ENCODE measurements at regions not wholly inside any gene's neighbourhood (a gene's known extent, or its start where the extent isn't known, plus 50 kb on each side); places are given as distances from the start of the nearest gene placed in this dataset.

DNA sequence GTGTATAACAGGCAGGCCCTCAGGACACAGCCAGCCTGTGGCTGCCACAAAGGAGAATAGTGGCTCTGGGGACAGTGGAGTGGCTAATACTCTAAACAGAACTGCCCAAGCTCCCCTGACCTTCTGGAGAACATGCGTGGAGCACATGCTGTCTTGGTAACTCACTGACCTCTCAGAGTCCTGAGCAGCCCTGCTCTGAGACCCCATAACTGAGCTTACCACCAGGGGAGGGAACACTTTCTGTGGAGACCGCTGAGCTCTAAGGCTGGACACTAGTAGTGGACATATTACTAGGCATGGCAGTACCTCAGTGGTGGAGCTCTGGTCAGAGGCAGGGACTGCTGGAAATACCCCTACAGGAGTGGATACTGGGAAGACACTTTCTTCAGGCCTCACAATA lies 60.2 kb upstream of the SPTLC1 start:
- no peaks in the 10 kb centered on the region for H3K36me3 ChIP-seq (ENCODE audit: control insufficient read depth in 2 of 3, insufficient read depth in 3 of 3, low read length in 3 of 3)
- Mint-ChIP-seq H3K36me3 (peaks cover 0 to 6% (median 0%) of the 10 kb centered on the region in 5 donors), H3K4me1 (no peaks in the 10 kb centered on the region), H3K4me3 (no peak overlapping the region), H3K27me3 (peaks cover 0 to 29% (median 6%) of the 10 kb centered on the region in 5 donors), H3K9me3 (peaks cover 0 to 16% (median 4%) of the 10 kb centered on the region in 11 donors), H3K27ac (no peak overlapping the region)
- H3K9me3 ChIP-seq (ENCODE audit: control insufficient read depth in 2 of 3, low read length in 3 of 3): peaks cover 0 to 11% (median 0%) of the 10 kb centered on the region in 3 experiments
- intact Hi-C loops (cut with micrococcal nuclease): no loop called here
- no peak overlapping the region for H3K4me3 ChIP-seq (ENCODE audit: low read length)
- ATAC-seq: no peak
- H3K27ac ChIP-seq (ENCODE audit: low read depth, low read length): no peak overlapping the region
- no peak for DNase-seq
- H3K27me3 ChIP-seq (ENCODE audit: control insufficient read depth in 2 of 2, insufficient read depth in 2 of 2, low read length in 2 of 2): no peaks in the 10 kb centered on the region
- ChIA-PET CTCF (no interaction called here), POLR2A (no interaction called here)
- H3K4me1 ChIP-seq (ENCODE audit: control insufficient read depth in 2 of 2, insufficient read depth in 2 of 2, low read length in 2 of 2): no peaks in the 10 kb centered on the region

DNA sequence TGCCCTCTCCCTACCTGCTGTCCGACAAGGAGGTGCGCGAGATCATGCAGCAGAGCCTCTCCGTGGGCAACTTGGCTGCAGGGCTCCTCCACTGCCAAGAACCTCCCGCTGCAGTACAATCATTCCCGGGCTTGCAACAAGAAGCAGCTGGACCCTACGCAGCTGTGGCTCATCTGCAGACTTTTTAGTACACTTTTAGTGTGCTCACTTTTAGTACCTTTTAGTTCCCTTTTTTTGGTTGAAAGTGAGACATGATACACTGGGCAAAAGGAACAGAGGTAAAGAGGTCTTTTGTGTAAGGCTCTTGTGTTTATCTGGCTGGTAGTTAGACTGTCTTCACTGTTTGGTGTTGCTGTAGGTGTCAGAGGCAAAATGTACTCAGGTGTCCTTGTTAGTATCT lies 58.1 kb upstream of the SPTLC1 start:
- intact Hi-C loops (cut with micrococcal nuclease): no loop called here
- H3K4me3 ChIP-seq (ENCODE audit: low read length): no peak overlapping the region
- CTCF ChIA-PET: no interaction called here
- no peak overlapping the region for H3K27ac ChIP-seq (ENCODE audit: low read depth, low read length)
- Mint-ChIP-seq H3K27ac (no peak overlapping the region), H3K4me3 (no peak overlapping the region), H3K27me3 (peaks cover 0 to 34% (median 14%) of the 10 kb centered on the region in 5 donors), H3K4me1 (no peaks in the 10 kb centered on the region), H3K36me3 (peaks cover 0 to 6% (median 0%) of the 10 kb centered on the region in 5 donors), H3K9me3 (peaks cover 0 to 16% (median 4%) of the 10 kb centered on the region in 11 donors)
- ATAC-seq (no peak), DNase-seq (no peak)
- no peaks in the 10 kb centered on the region for H3K4me1 ChIP-seq (ENCODE audit: control insufficient read depth in 2 of 2, insufficient read depth in 2 of 2, low read length in 2 of 2)
- no peaks in the 10 kb centered on the region for H3K27me3 ChIP-seq (ENCODE audit: control insufficient read depth in 2 of 2, insufficient read depth in 2 of 2, low read length in 2 of 2)
- peaks cover 0 to 11% (median 0%) of the 10 kb centered on the region in 3 experiments for H3K9me3 ChIP-seq (ENCODE audit: control insufficient read depth in 2 of 3, low read length in 3 of 3)
- POLR2A ChIA-PET: no interaction called here
- H3K36me3 ChIP-seq (ENCODE audit: control insufficient read depth in 2 of 3, insufficient read depth in 3 of 3, low read length in 3 of 3): no peaks in the 10 kb centered on the region

DNA sequence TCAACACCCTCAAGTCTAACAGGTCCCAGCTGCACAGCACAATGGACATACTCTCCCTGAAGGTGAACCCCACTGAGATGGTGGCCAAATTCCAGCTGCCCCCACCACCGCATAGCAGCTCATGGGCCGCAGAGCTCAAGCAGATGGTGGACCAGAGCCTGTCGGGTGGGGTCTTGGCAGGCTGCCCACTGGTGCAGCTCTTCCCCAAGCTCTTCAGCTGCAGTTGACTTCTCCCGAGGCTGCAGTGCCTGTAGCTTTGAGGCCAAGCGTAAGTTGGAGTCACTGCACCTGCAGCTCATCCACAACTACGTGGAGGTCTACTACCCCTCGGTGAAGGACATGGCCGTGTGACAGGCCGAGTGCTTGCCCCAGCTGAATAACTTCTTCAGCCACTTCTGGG lies 56.6 kb upstream of the SPTLC1 start:
- no peak overlapping the region for H3K27ac ChIP-seq (ENCODE audit: low read depth, low read length)
- ATAC-seq (no peak), DNase-seq (no peak)
- H3K9me3 ChIP-seq (ENCODE audit: control insufficient read depth in 2 of 3, low read length in 3 of 3): peaks cover 0 to 11% (median 0%) of the 10 kb centered on the region in 3 experiments
- H3K27me3 ChIP-seq (ENCODE audit: control insufficient read depth in 2 of 2, insufficient read depth in 2 of 2, low read length in 2 of 2): no peaks in the 10 kb centered on the region
- H3K27me3 Mint-ChIP-seq: peaks cover 0 to 34% (median 18%) of the 10 kb centered on the region in 5 donors
- H3K36me3 ChIP-seq (ENCODE audit: control insufficient read depth in 2 of 3, insufficient read depth in 3 of 3, low read length in 3 of 3): no peaks in the 10 kb centered on the region
- no peak overlapping the region for H3K4me3 ChIP-seq (ENCODE audit: low read length)
- ChIA-PET POLR2A (no interaction called here), CTCF (no interaction called here)
- intact Hi-C loops (cut with micrococcal nuclease): no loop called here
- peaks cover 0 to 16% (median 4%) of the 10 kb centered on the region in 11 donors for H3K9me3 Mint-ChIP-seq
- H3K36me3 Mint-ChIP-seq: peaks cover 0 to 6% (median 0%) of the 10 kb centered on the region in 5 donors
- H3K4me1 Mint-ChIP-seq: no peaks in the 10 kb centered on the region
- H3K4me3 Mint-ChIP-seq: no peak overlapping the region
- H3K27ac Mint-ChIP-seq: no peak overlapping the region
- H3K4me1 ChIP-seq (ENCODE audit: control insufficient read depth in 2 of 2, insufficient read depth in 2 of 2, low read length in 2 of 2): no peaks in the 10 kb centered on the region

DNA sequence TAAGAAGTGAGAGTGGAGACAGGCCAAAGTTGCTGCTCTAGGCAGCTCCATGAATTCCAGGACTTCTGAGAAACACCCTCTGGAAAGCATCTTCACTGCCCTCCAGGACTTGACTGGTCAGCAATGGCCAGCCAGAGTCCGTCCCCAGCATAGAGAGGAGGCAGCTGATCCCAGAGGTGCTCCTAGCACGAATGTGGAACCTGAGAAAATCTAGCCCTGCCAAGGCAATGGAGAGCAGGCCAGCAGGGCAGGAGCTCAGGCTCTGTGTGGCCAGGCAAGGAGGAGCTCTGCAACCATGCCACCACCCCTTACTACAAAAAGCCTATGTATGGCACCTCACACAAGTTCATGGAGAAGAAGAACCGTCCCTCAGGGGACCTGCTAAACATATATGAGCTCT lies 56.1 kb upstream of the SPTLC1 start:
- peaks cover 0 to 11% (median 0%) of the 10 kb centered on the region in 3 experiments for H3K9me3 ChIP-seq (ENCODE audit: control insufficient read depth in 2 of 3, low read length in 3 of 3)
- DNase-seq (no peak), ATAC-seq (no peak)
- intact Hi-C loops (cut with micrococcal nuclease): no loop called here
- peaks cover 2 to 34% (median 19%) of the 10 kb centered on the region in 5 donors for H3K27me3 Mint-ChIP-seq
- no peaks in the 10 kb centered on the region for H3K4me1 ChIP-seq (ENCODE audit: control insufficient read depth in 2 of 2, insufficient read depth in 2 of 2, low read length in 2 of 2)
- no peak overlapping the region for H3K4me3 ChIP-seq (ENCODE audit: low read length)
- H3K9me3 Mint-ChIP-seq: peaks cover 0 to 20% (median 4%) of the 10 kb centered on the region in 11 donors
- H3K27ac Mint-ChIP-seq: no peak overlapping the region
- H3K36me3 Mint-ChIP-seq: peaks cover 0 to 6% (median 1%) of the 10 kb centered on the region in 5 donors
- ChIA-PET CTCF (no interaction called here), POLR2A (no interaction called here)
- H3K36me3 ChIP-seq (ENCODE audit: control insufficient read depth in 2 of 3, insufficient read depth in 3 of 3, low read length in 3 of 3): no peaks in the 10 kb centered on the region
- no peak overlapping the region for H3K27ac ChIP-seq (ENCODE audit: low read depth, low read length)
- no peaks in the 10 kb centered on the region for H3K27me3 ChIP-seq (ENCODE audit: control insufficient read depth in 2 of 2, insufficient read depth in 2 of 2, low read length in 2 of 2)
- H3K4me1 Mint-ChIP-seq: no peaks in the 10 kb centered on the region
- H3K4me3 Mint-ChIP-seq: no peak overlapping the region

DNA sequence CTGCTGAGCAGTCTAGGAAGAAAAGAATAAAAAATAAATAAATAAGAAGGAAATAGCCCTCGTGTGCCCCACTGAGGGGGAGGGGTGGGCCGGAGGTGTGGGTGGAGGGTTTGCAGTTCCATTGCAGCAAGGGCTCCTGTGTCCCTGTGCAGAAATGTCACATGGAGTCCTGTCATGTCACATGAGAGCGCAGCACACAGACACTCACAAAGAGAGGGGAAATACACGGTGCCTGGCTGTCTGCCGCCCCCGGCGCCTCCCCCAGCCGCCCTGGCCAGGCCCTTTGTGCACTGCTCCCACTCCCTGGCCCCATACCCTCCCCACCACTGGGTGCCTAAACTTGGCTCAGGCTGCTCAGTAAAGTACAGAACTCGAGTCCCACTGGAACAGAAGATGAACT lies 55.6 kb upstream of the SPTLC1 start:
- intact Hi-C loops (cut with micrococcal nuclease): no loop called here
- peaks cover 0 to 24% (median 5%) of the 10 kb centered on the region in 11 donors for H3K9me3 Mint-ChIP-seq
- no peak for ATAC-seq
- no peaks in the 10 kb centered on the region for H3K4me1 Mint-ChIP-seq
- Histone ChIP-seq H3K27ac (ENCODE audit: low read depth, low read length) (no peak overlapping the region), H3K27me3 (ENCODE audit: control insufficient read depth in 2 of 2, insufficient read depth in 2 of 2, low read length in 2 of 2) (no peaks in the 10 kb centered on the region), H3K9me3 (ENCODE audit: control insufficient read depth in 2 of 3, low read length in 3 of 3) (peaks cover 0 to 11% (median 0%) of the 10 kb centered on the region in 3 experiments), H3K36me3 (ENCODE audit: control insufficient read depth in 2 of 3, insufficient read depth in 3 of 3, low read length in 3 of 3) (no peaks in the 10 kb centered on the region), H3K4me1 (ENCODE audit: control insufficient read depth in 2 of 2, insufficient read depth in 2 of 2, low read length in 2 of 2) (no peaks in the 10 kb centered on the region), H3K4me3 (ENCODE audit: low read length) (no peak overlapping the region)
- no peak overlapping the region for H3K4me3 Mint-ChIP-seq
- ChIA-PET CTCF (no interaction called here), POLR2A (no interaction called here)
- H3K36me3 Mint-ChIP-seq: peaks cover 0 to 6% (median 3%) of the 10 kb centered on the region in 5 donors
- no peak for DNase-seq
- no peak overlapping the region for H3K27ac Mint-ChIP-seq
- peaks cover 5 to 34% (median 21%) of the 10 kb centered on the region in 5 donors for H3K27me3 Mint-ChIP-seq

DNA sequence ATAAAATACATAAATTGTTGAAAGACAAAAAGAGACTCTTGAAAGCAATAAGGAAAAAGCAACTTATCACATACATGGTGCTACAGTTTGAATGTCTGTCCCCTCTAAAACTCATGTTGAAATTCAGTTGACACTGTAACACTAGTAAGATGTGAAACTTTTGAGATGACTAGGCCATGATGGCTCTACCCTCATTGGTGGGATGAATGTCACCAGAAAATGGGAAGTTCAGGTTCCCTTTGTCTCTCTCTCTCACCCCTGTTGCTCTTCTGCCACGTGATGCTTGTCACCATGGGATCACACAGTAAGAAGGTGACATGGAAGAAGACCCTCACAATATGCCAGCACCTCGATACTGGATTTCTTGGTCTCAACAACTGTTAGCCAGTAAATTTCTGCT lies 50.3 kb upstream of the SPTLC1 start:
- H3K27me3 Mint-ChIP-seq: peaks cover 10 to 44% (median 24%) of the 10 kb centered on the region in 5 donors

More for the DNA sequence above, 50.3 kb upstream of the SPTLC1 start:
- H3K4me1 ChIP-seq (ENCODE audit: control insufficient read depth in 2 of 2, insufficient read depth in 2 of 2, low read length in 2 of 2): no peaks in the 10 kb centered on the region
- ATAC-seq (peak; percentile 34), DNase-seq (no peak)
- peaks cover 0 to 12% (median 0%) of the 10 kb centered on the region in 3 experiments for H3K9me3 ChIP-seq (ENCODE audit: control insufficient read depth in 2 of 3, low read length in 3 of 3)
- no peaks in the 10 kb centered on the region for H3K4me1 Mint-ChIP-seq
- H3K27ac ChIP-seq (ENCODE audit: low read depth, low read length): no peak overlapping the region
- intact Hi-C loops (cut with micrococcal nuclease): no loop called here
- no peak overlapping the region for H3K27ac Mint-ChIP-seq
- ChIA-PET POLR2A (no interaction called here), CTCF (no interaction called here)
- no peaks in the 10 kb centered on the region for H3K36me3 ChIP-seq (ENCODE audit: control insufficient read depth in 2 of 3, insufficient read depth in 3 of 3, low read length in 3 of 3)
- peaks cover 6 to 19% (median 8%) of the 10 kb centered on the region in 5 donors for H3K36me3 Mint-ChIP-seq
- H3K4me3 Mint-ChIP-seq: no peak overlapping the region
- H3K27me3 ChIP-seq (ENCODE audit: control insufficient read depth in 2 of 2, insufficient read depth in 2 of 2, low read length in 2 of 2): no peaks in the 10 kb centered on the region
- H3K4me3 ChIP-seq (ENCODE audit: low read length): no peak overlapping the region
- H3K9me3 Mint-ChIP-seq: peaks cover 9 to 30% (median 18%) of the 10 kb centered on the region in 11 donors

Data from naive thymus-derived CD4-positive, alpha-beta T cell (primary cell).